RCC 7860 (cell line): ENCODE measurements at regions not wholly inside any gene's neighbourhood (a gene's known extent, or its start where the extent isn't known, plus 50 kb on each side); places are given as distances from the start of the nearest gene placed in this dataset.

Experiments
- DNase-seq: peaks from one replicate; pipeline ENCODE4 v3.0.0-alpha.2; 2015; ENCODE audit warnings: low spot score
- FAIRE-seq: peaks from 2 replicates; lab custom pipeline; 2012; peaks lifted over from hg19 to GRCh38; lab: Jason Lieb, UNC

GRCh38 chr7:41536873-41537665 is 165.8 kb downstream of the INHBA start:
- no peak for FAIRE-seq

GRCh38 chr7:41536122-41536872 is 166.6 kb downstream of the INHBA start:
- no peak for DNase-seq
- FAIRE-seq, result no peak

More at GRCh38 chr7:41536873-41537665, 165.8 kb downstream of the INHBA start:
- DNase-seq, result no peak

GRCh38 chr7:41529831-41530230 is 173.1 kb downstream of the INHBA start:
- FAIRE-seq (no peak), DNase-seq (no peak)

DNA sequence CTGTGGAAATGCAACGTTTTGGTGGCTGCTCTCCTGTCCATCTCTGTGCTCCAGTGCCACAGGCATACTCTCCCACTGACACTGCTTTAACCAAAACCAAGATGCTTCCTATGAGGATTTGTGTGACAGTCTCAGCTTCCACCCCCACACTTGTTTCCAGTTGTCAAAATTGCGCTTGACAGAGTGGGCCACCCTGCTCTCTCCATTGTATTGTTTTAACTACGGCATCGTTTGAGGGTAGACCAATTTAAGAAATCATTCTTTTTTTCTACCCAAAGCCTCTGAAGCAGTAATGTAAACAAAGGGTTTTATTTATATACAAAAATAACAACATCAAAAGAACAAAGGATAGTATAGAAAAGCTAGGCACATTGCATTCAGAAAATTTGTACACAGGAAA is 178.0 kb downstream of the INHBA start:
- DNase-seq (no peak), FAIRE-seq (no peak)

- no peak for DNase-seq
Measured at GRCh38 chr7:41520445-41520844, 182.4 kb downstream of the INHBA start.

DNA sequence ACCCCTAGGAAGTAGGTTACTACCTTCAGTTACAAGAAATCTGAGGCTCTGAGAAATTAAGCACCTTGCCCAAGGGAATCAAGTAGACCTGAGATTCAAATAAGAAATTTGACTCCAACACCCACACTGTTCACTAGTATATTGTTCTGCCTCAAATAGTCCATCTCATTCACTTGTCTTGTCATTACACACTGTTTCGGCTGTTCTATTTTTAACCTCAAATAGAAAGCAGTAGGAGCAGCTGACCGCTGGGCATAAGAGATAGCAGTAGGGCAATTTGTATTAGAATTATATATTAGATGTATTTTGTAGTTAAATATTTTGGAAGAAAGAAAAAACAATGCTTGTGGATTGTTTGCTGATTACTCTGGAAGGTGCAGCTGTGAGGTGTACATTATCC is 185.1 kb downstream of the INHBA start:
- no peak for FAIRE-seq
- no peak for DNase-seq

More at GRCh38 chr7:41520445-41520844, 182.4 kb downstream of the INHBA start:
- no peak for FAIRE-seq

- no peak for FAIRE-seq
- no peak for DNase-seq
Measured at GRCh38 chr7:41508755-41509154, 194.1 kb downstream of the INHBA start.

GRCh38 chr7:41507686-41508268 is 195.1 kb downstream of the INHBA start:
- DNase-seq (no peak), FAIRE-seq (no peak)

DNA sequence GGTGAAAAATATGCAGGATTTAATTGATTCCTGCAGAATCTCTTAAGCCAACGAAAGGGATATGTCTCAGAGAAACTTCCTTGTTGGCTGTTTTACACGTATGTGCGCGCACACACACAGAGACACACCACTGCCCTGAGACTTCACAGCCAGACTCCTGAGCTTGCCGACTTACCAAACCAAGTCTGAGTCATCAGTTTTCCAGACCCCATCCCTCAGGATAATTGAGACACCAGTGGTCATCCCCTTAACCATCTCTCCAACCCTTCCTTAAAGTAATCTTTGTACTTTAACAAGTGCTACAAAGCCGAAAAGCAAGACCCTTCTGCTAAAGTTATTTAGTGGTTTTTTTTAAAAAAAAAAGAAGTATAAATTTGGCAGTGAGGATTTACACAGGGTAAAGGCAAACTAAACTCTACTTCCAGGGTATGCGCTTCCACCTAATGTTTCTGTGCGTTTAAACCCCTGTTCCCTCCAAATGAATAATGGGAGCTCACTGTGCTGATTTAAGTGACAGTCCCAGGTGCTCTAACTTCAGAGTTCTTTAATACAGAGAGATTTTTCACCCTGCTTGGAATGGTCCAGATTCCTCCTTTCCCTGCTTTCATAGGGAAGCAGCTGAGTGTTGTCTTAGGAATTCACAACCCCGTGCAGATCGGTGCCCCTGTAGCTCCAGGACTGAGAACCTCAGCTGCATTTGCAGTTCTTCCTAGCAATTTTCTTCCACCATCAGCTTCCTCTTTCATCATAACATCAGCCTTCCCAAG is 198.5 kb downstream of the INHBA start:
- no peak for DNase-seq
- no peak for FAIRE-seq

- DNase-seq (peak; percentile 12), FAIRE-seq (no peak)
Measured at GRCh38 chr7:41503438-41503837, 199.5 kb downstream of the INHBA start.

GRCh38 chr7:41501466-41501865 is 201.4 kb downstream of the INHBA start:
- FAIRE-seq, result no peak
- no peak for DNase-seq

DNA sequence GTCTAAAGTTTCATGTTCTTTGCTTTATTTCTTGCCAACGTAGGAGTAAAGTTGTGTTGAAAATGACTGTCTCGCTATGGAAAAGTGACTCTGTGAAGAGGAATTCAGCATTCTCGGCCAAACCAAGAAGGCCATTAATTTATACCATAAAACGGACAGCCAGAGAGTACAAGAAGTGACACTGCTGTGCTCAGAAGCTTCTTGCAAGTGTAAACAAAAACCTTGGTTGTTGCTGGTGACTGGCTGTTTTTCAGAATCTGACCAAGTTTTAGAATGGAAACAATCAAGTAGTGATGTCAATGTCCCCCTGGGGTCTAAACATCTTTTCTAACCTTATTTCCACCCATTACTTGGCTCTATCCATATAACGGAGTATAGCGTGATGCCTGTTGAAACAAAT is 201.9 kb downstream of the INHBA start:
- DNase-seq, result no peak
- no peak for FAIRE-seq

DNA sequence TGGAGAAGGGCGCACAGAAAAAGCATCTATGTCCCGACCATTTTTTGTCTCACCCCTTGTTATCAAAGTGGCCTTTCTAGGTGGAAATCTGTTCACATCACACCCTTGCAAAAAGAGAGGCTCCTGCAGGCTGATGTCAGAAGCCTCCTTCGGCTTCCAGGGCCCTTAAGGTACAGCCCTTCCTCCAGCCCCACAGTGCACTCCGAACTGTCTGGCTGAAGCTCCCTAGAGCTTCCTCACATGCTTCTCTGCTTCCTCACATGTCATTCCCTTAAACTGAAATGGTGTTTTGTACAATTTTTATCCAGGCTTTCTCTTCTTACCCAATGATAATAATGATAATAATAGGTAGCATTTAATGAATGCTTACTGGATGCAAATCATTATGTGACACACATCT is 210.3 kb downstream of the INHBA start:
- DNase-seq (no peak), FAIRE-seq (no peak)

DNA sequence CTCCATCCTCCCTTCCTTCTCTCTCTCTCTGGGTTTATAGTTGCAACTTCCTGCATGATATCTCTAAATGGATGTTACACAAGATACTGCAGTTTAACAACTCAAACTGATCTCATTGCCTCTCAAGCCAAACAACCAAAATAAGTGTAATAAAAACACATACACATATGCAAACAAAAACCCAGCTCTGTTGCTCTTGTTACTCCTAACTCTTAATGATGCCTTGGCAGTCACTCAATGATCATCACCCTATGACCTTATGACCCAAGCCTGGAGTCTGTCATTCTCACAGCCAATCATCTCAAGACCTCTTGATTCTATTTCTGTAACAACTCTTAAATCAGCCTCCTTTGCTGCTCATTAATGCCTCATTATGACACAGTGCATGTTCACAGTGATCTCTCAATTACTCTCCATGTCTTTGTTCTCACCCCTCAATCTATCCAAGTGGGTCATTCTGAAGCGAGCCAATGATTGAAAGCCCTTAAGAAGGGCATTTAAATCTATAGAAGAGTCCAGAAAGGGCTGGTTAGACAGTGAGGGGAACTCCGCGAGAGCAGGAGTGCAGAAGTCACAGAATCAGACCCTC is 210.9 kb downstream of the INHBA start:
- no peak for FAIRE-seq
- no peak for DNase-seq

DNA sequence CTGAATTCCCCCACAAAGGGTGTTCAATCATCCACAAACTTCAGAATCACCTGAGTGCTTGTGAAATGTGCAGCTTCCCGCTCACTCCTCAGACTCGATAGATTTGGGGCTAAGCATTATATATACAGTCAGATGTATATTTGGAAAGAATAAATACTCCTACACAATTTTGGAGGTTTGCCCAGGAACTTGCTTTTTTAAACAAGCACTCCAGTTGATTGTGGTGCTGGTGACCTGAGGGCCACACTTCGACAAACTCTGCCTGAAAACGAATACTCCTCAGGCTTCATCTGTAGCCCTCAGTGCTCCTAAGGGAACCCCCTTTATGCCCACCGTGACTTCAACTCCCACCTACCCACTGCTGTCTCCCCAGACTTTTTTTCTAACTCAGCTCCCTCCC is 211.6 kb downstream of the INHBA start:
- FAIRE-seq (no peak), DNase-seq (no peak)

DNA sequence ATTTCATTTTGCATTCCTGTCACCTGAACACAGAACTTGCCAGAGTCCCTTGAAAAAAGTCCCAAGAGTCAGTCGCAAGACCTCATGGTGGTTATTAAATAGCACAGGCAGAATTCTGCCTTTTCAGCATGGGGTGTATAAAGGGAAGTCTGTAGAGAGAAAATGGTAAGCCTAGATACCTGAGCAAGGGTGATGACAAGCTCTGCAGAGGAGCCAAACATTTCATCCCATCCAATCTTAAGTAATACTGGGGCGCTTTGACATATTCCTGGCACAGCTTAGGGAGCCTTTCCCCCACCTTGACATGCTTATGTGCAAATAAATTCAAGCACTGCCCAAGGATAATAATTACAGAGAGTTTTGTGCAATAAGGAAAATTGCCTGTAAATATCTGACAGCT is 213.0 kb downstream of the INHBA start:
- no peak for DNase-seq

DNA sequence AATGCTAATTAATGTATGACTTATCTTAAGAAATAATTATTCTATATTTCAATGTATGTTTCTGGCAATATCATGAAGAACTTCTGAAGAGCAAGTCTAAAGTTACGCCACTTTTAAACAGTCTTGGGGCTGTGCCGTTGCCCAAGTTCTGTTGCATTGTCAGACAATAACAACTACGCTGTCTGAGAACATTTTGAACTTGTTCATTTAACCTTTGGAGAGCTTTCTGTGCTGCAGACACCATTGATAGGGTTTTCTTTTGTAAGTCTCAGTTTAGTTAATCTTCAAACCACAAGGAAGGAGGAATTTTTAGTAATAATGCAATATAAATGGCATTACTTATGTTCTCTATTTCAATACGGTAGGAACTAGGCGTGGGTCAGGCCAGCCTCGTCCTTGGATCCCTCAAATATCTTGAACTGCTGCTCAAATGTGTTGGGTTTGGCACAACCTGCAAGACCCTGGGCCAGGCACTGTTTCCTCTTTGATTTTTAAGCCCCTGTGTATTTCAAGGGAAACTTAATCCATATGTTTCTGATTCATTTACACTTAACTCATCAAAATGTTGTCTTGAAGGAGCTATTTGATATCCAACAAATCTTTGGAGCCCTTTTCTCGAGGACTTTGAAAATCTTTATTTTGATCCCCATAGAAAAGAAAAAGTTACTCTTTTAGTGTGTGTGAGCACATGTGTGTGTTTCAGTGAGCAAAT is 215.5 kb downstream of the INHBA start:
- FAIRE-seq, result no peak

More for the DNA sequence above, 213.0 kb downstream of the INHBA start:
- no peak for FAIRE-seq

GRCh38 chr7:41481353-41481752 is 221.5 kb downstream of the INHBA start:
- DNase-seq, result no peak

More for the DNA sequence above, 215.5 kb downstream of the INHBA start:
- DNase-seq, result no peak

GRCh38 chr7:41478187-41478586 is 224.7 kb downstream of the INHBA start:
- no peak for DNase-seq
- FAIRE-seq, result no peak

More at GRCh38 chr7:41481353-41481752, 221.5 kb downstream of the INHBA start:
- FAIRE-seq, result no peak

DNA sequence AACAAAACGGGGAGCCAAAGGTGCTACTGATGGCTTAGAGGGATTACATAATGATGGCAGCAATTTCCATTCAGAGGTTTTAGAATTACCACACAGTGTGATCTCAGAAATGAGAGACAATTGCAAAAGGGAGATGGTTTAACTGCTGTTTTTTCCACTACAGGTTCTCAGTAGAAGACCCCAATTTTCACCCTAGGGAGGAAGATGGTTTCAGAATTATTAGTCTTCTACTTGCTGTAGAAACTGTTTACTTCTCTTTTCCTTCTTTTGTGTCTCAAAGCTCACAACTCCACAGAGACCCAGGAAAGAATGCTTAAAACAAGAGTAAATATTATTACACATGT is 226.5 kb downstream of the INHBA start:
- no peak for DNase-seq
- FAIRE-seq, result no peak
